ENCODE measurements at regions not wholly inside any gene's neighbourhood (a gene's known extent, or its start where the extent isn't known, plus 50 kb on each side); places are given as distances from the start of the nearest gene placed in this dataset.

- no peak for TF ChIP-seq CTCF (IDR thresholded peaks at IDR 0.05)
- TF ChIP-seq EZH2 (IDR thresholded peaks at IDR 0.05; ENCODE audit: borderline replicate concordance, insufficient read depth, low read depth, low read length, poor library complexity, severe bottlenecking): no peak
These were observed 556.5 kb upstream of the LARGE1 start for GRCh38 chr22:34476762-34477161.

All from B cell (primary cell).